GM21576 (cell line): ENCODE measurements at regions not wholly inside any gene's neighbourhood (a gene's known extent, or its start where the extent isn't known, plus 50 kb on each side); places are given as distances from the start of the nearest gene placed in this dataset.

ENCODE experiments used
- ATAC-seq: cut with Tn5 transposase; IDR thresholded peaks from one replicate; pipeline ENCODE4 v1.9.1; 2021; ENCODE audit warnings: mild to moderate bottlenecking, moderate library complexity; ENCODE audit not compliant: unreplicated experiment

DNA sequence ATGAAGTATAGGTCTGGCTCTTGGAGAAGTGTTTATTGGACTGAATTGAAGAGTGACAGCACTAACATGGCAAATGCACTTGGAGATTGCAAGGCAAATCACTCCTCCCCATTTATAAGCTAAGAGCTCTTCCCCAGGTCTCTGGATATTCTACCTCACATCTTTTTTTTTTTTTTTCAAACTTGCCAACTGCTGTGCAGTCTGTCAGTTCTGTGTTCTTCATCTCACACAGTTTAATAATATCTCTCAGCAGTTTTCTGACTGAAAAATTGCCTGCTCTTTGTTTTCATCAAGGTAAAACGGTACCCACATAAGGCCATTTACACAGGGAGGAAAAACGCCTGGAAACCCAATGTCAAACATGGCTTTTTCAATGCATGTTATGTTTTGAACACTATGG lies 186.1 kb upstream of the B3GALT2 start:
- no peak for ATAC-seq

DNA sequence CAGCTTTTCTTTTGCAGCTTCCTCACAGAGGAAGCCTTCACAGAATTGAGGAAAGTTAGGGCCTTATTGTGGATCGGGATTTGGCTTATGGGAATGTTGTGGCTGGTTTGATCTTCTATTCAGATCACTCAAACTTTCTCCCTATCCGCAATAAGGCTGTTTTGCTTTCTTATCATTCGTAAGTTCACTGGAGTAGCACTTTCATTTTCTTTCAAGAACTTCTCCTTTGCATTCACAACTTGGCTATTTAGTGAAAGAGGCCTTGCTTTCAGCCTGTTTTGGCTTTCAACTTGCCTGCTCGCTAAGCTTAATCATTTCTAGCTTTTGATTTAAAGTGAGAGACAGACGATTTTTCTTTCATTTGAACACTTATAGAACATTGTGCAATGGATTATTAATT lies 181.9 kb upstream of the B3GALT2 start:
- ATAC-seq, result peak; percentile 89

DNA sequence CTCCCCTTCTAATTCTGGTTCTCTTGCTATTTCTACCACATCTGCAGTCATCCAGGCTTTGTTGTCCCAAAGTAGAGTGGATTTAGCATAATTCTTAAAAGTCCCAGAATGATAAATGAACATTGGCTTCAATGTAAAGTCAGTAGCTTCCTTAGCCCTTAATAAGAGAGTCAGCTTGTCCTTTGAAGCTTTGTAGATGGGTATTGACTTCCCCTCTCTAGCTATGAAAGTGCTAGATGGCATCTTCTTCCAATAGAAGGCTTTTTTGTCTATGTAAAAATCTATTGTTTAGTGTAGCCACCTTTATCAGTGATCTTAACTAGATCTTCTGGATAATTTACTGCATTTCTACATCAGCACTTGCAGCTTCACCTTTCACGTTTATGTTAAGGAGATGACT lies 181.4 kb upstream of the B3GALT2 start:
- peak; percentile 15 for ATAC-seq

DNA sequence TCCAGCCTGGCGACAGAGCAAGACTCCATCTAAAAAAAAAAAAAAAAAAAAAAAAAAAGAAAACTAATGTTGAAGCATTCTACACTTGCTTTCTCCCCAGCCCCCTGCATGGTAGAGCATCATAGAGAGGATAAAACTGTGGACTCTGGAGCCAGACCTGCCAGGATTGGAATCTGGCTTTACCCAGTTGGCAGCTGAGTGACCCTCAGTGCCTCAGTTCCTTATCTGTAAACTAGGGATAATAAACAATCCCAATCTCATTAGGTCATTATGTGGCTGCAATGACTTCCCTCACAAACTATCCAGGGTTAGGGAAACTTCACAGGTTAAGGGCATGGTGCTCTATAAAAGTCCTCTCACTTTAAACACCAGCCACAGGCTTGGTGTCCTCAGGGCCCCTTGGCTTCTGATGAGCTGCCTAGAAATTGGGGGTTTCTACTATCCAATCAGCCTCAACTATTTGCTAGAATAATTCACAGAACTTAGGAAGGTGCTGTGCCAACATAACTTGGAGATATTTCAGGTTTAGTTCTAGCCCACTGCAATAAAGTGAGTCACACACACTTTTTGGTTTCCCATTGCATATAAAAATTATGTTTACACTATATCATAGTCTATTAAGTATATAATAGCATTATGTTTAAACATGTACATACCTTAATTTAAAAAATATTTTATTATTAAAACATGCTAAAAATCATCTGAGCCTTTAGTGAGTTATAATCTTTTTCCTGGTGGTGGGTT lies 180.5 kb upstream of the B3GALT2 start:
- ATAC-seq, result no peak

DNA sequence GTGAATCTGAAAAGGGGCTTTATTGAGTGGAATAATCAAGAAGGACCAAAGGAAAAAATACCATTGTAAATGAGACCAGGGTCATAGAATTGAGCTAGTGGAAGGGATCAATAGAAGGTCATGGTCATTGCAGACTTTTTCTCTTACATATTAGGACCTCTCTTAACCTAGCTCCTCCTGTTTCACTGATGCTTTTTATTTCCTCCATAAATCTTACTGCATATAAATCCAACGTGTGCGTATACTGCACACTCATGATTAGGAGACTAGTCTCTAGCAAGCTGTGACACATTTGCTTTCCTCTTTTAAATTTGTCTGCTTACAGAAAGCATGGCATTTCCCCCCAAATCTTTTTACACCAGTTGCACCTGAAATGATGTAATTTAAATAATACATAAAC lies 179.6 kb upstream of the B3GALT2 start:
- no peak for ATAC-seq

DNA sequence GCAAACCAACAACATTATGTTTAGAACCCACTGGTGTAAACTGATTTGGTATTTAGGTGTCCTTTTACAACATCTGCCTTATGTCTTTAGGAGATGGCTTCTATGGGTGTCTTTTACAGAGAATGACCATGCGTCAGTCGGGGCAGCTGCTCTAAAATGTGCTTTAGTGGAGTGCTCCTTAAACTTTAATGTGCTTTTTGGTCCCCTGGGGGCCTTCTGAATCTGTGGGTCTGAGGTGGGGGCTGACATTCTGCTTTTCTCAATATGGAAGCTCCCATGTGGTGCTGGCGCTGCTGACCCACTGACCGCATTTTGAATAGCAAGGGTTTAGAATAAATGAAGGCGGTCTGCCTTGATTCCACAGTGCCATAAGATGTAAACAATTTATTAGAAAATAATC lies 173.2 kb upstream of the B3GALT2 start:
- no peak for ATAC-seq

DNA sequence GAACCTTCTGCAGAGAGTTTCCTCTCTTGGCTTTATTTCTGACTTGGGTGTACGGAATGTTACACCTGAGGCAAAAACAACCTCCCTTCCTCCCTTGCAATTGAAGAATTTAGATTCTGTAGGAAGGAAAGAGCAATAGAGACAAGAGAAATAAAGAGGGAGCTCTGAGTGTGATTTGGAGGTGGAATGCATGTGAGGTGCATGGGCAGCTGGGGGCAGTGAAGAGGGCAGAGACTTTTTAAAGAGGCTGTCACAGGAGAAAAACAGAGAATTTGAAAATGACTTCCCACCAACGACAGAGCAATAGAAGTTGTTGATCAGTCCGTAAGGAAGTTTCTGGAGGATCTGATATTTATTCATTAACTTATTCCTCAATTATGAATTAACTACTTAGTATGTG lies 172.0 kb upstream of the B3GALT2 start:
- ATAC-seq, result no peak

DNA sequence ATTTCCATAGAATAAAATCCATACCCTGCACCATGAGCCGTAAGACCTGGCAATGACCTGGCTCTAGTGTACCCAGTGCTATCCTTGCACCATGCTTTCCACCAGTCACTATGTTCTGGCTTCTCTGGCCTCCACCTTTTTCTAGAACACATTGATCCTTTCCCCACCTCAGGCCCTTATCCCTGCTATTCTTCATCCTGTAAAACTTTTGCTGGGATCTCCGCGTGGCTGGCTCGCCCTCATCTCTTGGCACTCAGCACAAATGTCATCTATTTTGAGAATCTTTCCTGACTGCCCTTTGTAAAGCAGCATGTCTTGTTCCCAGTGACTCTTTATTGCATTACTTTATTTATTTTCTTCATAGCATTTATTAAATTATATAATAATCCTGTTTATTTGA lies 169.8 kb upstream of the B3GALT2 start:
- ATAC-seq, result no peak

DNA sequence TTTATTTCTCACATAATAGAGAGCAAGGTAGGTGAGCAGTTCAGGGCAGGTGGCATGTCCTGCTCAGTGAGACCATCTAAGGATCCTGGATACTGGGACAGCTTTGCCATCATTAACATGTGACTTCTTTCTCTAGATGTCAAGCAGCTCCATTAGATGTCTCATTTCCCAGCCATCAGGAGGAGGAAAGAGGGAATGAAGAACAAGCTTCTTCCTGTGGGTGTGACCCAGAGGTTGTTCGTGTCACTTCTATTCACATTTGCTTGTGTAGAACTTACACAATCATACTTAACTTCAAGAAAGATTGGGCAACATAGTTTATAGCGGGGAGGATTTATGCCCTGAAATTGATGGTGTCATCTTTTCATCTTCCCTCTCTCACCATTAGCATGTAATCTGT lies 169.2 kb upstream of the B3GALT2 start:
- ATAC-seq, result no peak

DNA sequence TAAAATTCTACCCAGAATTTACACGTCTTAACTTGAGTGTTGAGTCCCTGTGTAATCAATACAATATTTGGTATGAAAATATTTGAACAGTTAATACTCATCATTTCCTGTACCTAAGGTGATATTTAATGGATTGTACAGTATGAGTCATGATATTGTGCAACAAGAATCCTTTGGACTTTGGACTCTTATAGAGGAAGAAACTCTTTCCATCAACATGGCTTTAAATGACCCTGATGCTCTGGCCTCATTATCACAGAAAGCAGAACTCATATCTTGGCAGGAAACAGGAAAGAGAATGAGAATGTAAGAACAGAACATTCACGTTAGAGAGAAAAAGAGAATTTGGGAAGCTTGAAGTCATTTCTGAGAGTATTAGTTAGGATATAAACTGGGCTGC lies 168.8 kb upstream of the B3GALT2 start:
- ATAC-seq, result no peak

DNA sequence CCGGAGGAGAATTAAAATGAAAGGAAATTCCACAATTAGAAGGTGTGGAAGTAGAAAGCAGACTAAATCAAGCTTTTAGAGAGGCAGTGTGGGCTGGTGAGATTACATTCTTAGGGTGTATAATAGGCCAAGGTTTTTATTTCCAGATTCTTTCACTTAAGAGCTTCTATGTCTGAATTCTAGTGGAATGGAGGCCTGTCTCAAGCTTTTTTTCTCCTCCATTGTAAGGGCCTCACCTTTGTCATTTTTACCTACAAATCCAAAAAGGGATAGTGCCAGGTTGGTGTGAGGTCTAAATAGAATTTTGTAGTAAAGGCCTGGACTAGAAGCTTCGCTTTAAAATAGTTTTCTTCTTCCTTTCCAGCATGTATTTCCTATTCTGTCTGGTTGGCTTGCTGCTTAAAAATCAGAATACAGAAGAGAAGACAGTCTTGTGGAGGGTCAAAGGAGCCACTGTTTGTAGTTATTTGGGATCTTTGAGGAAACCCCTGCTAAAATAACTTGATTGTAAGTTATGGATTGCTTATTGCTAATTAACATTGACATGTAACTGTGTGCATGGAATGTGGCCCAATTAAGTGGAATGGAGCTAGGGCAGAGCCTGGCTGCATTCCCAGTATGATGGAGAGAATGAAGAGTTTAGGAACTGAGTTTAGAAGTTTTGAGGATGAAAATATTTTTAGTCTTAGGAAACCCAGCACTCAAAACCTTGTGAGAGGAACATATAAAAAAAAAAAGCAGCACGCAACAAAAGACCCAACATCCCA lies 162.5 kb upstream of the B3GALT2 start:
- ATAC-seq, result no peak

DNA sequence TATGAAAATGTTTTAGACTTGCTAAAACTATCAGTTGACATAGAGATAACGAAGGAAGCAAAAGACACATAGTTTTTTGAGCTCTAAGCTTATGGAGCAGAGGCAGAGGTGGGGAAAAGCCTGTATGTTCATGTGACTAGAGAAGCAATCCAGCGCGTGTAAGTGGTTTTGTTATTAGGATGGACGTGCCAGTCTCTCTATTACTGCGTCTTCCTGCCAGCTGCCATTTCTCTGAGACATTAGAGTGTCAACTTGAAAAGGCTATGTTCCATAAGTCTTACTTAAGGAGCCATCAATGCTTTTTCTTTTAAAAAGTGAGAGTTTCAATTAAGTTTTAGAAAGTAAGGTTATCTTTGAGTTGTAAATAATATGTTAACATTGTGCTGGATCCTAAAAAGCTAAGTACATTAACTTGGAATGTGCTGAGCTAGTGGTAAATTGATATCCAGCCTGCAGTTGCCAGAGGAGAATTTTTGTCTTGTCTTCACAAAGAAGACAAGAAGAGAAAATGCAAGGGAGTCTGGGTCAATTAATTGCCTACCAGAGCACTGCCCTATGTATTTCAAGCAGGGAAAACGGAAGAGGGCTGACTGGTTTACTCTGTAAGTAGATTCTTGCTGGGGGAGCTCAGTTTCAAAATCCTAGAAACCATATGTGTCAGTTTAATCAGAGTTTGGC lies 161.8 kb upstream of the B3GALT2 start:
- no peak for ATAC-seq

DNA sequence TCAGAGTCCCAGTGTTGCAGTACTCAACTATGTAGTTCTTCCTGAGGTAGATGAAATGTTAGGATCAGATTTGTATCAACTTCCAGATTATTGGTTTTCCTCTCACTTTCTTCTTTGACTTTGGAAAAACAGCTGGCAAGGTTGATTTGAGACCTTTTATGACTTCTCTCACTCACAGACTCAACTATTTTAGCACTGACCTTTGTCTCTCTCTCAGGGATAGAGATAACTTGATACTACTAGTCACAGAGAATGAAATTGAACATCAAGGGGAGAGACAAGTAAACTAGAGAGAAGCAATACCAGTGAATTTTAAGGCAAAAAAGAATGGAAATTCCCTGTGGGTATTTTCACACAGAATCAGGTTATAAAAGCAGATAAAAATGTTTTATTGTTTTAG lies 159.7 kb upstream of the B3GALT2 start:
- ATAC-seq, result no peak

DNA sequence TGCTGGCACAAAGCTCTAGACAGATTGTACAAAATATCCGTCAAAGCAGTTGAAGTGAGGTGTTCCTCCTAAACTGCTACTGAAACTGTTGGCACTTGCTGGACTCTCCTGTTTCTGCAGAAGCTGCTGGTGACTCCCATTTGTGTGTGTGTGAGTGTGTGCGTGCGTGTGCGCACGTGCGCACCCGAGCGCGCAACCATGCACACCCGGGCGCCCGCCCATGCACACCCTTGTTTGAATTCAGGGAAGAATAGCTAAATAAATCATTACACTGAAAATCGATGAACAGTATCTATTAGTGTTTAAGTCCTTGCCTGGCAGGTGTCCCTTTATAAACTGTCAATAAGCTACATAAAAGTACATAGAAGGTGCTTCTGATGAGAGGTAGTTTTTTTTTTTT lies 156.4 kb upstream of the B3GALT2 start:
- ATAC-seq, result no peak

DNA sequence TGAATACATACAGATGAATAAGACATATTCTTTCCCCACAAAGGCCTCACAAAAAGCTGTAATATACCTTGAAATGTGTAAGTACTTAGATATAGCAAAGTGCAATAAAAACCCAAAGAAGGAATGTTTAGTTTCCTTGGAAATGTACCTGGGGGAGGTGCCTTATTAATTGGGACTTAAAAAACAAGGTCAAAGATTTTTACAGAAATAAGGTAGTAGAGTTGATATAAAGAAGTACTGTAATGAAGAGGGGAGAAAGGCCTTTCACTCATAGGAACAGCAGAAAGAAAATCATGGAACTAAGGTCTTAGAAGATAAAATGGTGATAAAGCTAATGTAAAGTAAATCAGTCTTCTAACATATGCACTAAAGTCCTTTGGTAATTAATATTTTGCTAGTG lies 153.9 kb upstream of the B3GALT2 start:
- ATAC-seq, result no peak

DNA sequence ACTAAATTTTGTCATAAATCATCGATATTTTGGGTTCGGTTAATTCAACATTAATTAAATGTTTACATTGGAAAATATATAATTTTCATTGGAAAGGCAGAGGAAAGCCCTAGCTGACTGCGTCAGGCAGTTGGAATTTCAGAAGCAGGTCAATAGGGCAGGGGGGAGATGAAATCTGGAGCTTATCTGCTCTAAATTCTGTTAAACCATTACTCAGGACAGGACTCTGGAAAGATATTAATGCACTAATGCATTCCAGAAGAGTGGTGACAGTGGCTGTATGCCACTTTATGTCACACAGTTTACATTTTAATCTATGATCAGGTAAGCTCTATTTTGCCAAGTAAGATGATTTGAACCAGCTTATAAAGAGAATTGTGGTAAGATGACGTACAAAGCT lies 153.0 kb upstream of the B3GALT2 start:
- ATAC-seq, result no peak

DNA sequence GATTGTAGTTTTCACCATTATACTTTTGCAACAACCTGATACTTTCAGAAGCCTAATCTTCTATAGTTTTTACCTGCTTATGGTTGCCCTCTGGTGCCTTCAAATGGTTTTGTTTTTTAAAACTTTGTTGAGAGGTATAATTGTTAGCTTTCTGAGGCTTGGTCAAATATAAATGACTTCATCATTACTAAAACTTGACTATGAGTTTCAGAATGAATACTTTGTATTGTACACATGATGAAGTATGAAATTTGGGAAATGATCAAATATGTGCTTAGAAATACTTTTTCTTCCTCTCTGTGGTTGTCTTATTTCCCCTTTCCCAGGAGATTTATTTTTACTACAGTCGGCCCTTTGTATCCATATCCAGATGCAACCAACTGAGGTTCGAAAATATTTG lies 151.8 kb upstream of the B3GALT2 start:
- ATAC-seq, result peak; percentile 79

DNA sequence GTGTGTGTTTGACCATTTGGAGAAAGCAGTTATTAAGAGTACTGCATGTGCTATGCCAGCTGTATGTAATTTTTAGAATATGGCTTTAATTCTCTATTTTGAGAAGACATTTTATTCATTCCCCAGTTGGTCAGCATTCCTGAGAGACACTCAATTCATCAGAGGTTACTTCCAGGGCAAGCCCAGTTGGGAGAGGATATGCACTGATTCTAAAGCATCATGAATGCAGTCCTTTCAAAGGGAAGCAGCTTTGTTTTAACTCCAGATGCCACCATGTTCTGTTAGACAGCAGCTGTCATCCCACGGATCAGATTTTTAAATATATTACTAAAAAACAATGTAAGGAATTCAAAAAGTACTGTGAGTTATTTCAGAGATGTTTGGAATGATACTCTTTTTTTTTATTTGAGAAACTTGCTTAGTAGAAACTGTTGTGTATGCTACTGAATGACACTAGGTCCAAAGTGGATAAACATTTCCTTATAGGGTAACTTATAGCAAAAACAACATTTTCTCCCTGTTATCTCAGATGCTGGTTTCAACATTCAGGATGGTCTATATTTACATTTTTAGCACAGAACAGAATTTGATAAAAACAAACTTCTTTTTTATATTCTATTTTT lies 149.5 kb upstream of the B3GALT2 start:
- ATAC-seq, result no peak

DNA sequence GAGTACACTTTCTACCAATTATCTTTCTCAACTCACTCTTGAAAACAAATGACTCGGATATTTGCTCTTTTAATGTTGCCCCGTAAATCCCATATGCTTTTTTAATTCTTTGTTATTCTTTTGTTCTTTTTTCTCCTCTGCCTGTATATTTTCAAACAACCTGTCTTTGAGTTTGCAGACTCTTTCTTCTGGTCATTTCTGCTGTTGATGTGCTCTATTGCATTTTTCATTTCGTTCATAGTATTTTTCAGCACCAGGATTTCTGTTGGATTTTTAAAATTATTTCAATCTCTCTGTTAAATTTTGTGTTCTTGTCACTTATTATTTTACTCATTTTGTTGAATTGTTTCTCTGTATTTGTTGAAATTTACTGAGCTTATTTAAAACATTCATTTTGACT lies 146.8 kb upstream of the B3GALT2 start:
- no peak for ATAC-seq

DNA sequence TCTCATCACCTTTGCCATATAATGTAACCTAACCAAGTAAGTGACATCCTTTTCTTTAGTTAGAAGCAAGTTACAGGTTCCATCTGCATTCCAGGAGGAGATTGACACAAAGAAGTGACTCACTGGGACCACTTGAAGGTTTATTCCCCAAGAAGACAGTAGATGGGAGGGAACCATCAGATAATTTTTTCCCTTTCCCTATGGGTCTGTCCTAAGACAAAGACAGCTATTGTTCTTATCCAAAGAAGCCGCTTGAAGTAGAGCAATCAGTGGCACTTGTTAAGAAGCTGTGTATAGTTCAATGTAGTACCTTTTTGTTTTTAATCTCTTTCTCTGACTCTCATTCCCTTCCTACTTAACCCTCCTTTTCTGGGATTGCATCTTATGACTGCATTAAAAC lies 139.9 kb upstream of the B3GALT2 start:
- no peak for ATAC-seq

DNA sequence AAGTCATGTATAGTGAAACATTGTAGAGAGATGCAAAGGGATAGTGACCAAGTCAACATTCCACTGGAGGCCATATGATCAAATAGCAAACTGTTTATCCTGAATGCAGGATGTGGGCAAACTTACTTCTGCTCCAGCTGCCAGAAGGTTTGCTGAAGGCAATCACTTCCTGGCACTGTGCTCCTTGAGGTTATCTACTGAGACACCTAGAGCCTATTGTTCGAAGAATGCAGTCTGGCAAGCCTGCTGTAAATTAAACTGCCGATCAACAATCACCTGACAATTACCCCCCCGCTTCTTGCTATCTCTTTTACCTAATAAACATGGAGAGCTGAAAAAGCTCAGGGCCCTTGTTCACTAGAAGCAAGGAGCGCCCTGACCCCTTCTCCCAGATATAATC lies 139.4 kb upstream of the B3GALT2 start:
- no peak for ATAC-seq

DNA sequence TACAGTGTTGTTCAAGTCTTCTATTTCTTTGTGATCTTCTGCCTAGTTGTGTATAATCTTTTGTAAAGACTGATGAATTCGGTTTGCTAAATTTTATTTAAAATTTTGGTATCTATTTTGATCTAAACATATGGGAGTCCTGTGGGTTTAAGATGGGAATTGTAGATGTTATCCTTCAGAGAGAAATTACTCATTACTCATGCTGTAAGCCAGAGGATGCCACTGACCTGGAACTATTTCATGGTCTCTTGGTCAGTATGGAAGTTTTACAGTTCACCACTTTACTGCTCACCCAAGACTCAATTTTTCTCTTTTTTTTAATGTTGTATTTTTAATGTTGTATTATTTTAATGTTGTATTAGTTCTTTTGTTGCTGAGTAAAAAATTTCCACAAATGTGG lies 138.6 kb upstream of the B3GALT2 start:
- no peak for ATAC-seq
